Endodermal cell (in vitro differentiated cells): ENCODE measurements at regions not wholly inside any gene's neighbourhood (a gene's known extent, or its start where the extent isn't known, plus 50 kb on each side); places are given as distances from the start of the nearest gene placed in this dataset.
A peak's percentile ranks its signal among the peaks of the same experiment; 100 is the strongest.
"Not testable (repeated sequence)": the region's sequence is repeated elsewhere in the genome, so short reads cannot be mapped to it uniquely, and the experiment has no call there.

ENCODE experiments used
- DNase-seq: peaks from one replicate; pipeline ENCODE4 v3.0.0-alpha.2; 2017
- H3K27ac ChIP-seq: 2 replicates; pipeline ENCODE4 v1.5.1; 2013; ENCODE audit warnings: mild to moderate bottlenecking, low read depth, low read length, moderate library complexity
- H3K27me3 ChIP-seq: 2 replicates; pipeline ENCODE4 v1.6.1; 2013; ENCODE audit warnings: mild to moderate bottlenecking, low read length, moderate library complexity; ENCODE audit not compliant: insufficient read depth, control insufficient read depth, poor library complexity, severe bottlenecking
- H3K36me3 ChIP-seq: 2 replicates; pipeline ENCODE4 v1.7.0; 2013; ENCODE audit warnings: mild to moderate bottlenecking, low read length, moderate library complexity; ENCODE audit not compliant: control insufficient read depth, insufficient read depth
- H3K4me1 ChIP-seq: one replicate; pipeline ENCODE4 v1.7.0; 2013; ENCODE audit warnings: low read length; ENCODE audit not compliant: control insufficient read depth, insufficient read depth
- H3K4me3 ChIP-seq: 2 replicates; pipeline ENCODE4 v1.5.1; 2013; ENCODE audit warnings: mild to moderate bottlenecking, low read length, moderate library complexity
- H3K9ac ChIP-seq: 2 replicates; pipeline ENCODE4 v1.6.1; 2013; ENCODE audit warnings: mild to moderate bottlenecking, low read length, moderate library complexity; ENCODE audit not compliant: poor library complexity, severe bottlenecking; ENCODE audit errors: extremely low read depth
- H3K9me3 ChIP-seq: 2 replicates; pipeline ENCODE4 v1.6.1; 2013; ENCODE audit warnings: mild to moderate bottlenecking, low read length, moderate library complexity; ENCODE audit not compliant: control insufficient read depth
- H3K27ac Mint-ChIP-seq: 2 replicates; pipeline ENCODE4 v1.8.0; 2020; ENCODE audit warnings: mixed read lengths
- H3K27me3 Mint-ChIP-seq: 2 replicates; pipeline ENCODE4 v1.8.0; 2021; ENCODE audit warnings: mild to moderate bottlenecking, mixed read lengths; ENCODE audit not compliant: insufficient read depth
- H3K36me3 Mint-ChIP-seq: 2 replicates; pipeline ENCODE4 v1.8.0; 2020; ENCODE audit warnings: low read depth, mixed read lengths
- H3K4me1 Mint-ChIP-seq: 2 replicates; pipeline ENCODE4 v1.8.0; 2020; ENCODE audit warnings: mixed read lengths
- H3K4me3 Mint-ChIP-seq: 2 replicates; pipeline ENCODE4 v1.8.0; 2020; ENCODE audit warnings: mild to moderate bottlenecking, moderate library complexity, mixed read lengths
- H3K9me3 Mint-ChIP-seq: 2 replicates; pipeline ENCODE4 v1.8.0; 2020; ENCODE audit warnings: mild to moderate bottlenecking, mixed read lengths
- CTCF ChIP-seq: fragments of 200-600 bp; sonication (generic); conservative IDR thresholded peaks from 2 replicates; pipeline ENCODE4 v1.5.0; 2021; ENCODE audit warnings: antibody characterized with exemption, mild to moderate bottlenecking
- WGBS, 2 experiments: methylation state at CpG; one replicate each; pipeline versions ENCODE4 v1.1.5 to v1.1.7; 2013; ENCODE audit warnings: missing lambda C conversion rate in 2 of 2, mixed read lengths in 1 of 2; ENCODE audit not compliant: insufficient coverage in 1 of 2, insufficient read length in 1 of 2; 5-methylcytosine and 5-hydroxymethylcytosine counted together

GRCh38 chr13:50393628-50394027 is 378.4 kb downstream of the KCNRG start:
- Histone ChIP-seq H3K9me3 (peaks cover 5% of the 10 kb centered on the region), H3K27ac (no peak overlapping the region), H3K4me3 (no peak overlapping the region), H3K36me3 (no peaks in the 10 kb centered on the region), H3K4me1 (peaks cover 2% of the 10 kb centered on the region), H3K9ac (no peak overlapping the region), H3K27me3 (peaks cover 14% of the 10 kb centered on the region)
- DNase-seq, result peak; percentile 68
- Mint-ChIP-seq H3K27ac (no peak overlapping the region), H3K36me3 (peaks cover 4% of the 10 kb centered on the region), H3K4me3 (no peak overlapping the region), H3K27me3 (peaks cover 18% of the 10 kb centered on the region), H3K4me1 (peaks cover 28% of the 10 kb centered on the region), H3K9me3 (peaks cover 15% of the 10 kb centered on the region)
- TF ChIP-seq CTCF, result no peak
- 38% methylated on average over 6 of the region's 6 CpGs; no CpG with 5 or more reads in 1 of the 2 experiments for WGBS, 2 experiments

GRCh38 chr13:50396001-50396400 is 380.8 kb downstream of the KCNRG start:
- H3K4me1 ChIP-seq, result no peaks in the 10 kb centered on the region
- peaks cover 5% of the 10 kb centered on the region for H3K9me3 ChIP-seq
- Mint-ChIP-seq H3K9me3 (peaks cover 15% of the 10 kb centered on the region), H3K4me3 (no peak overlapping the region), H3K27me3 (peaks cover 24% of the 10 kb centered on the region), H3K27ac (no peak overlapping the region), H3K4me1 (peaks cover 8% of the 10 kb centered on the region), H3K36me3 (peaks cover 4% of the 10 kb centered on the region)
- H3K27me3 ChIP-seq, result peaks cover 14% of the 10 kb centered on the region
- H3K9ac ChIP-seq, result no peak overlapping the region
- H3K27ac ChIP-seq, result no peak overlapping the region
- no peak for DNase-seq
- no peaks in the 10 kb centered on the region for H3K36me3 ChIP-seq
- TF ChIP-seq CTCF, result no peak
- H3K4me3 ChIP-seq, result no peak overlapping the region

- H3K27me3 Mint-ChIP-seq, result peaks cover 23% of the 10 kb centered on the region
Observed at GRCh38 chr13:50396618-50397017, 381.4 kb downstream of the KCNRG start.

GRCh38 chr13:50400035-50400726 is 384.9 kb downstream of the KCNRG start:
- Histone ChIP-seq H3K36me3 (no peaks in the 10 kb centered on the region), H3K27ac (no peak overlapping the region), H3K4me3 (no peak overlapping the region), H3K9ac (no peak overlapping the region), H3K9me3 (peaks cover 5% of the 10 kb centered on the region), H3K27me3 (no peaks in the 10 kb centered on the region), H3K4me1 (no peaks in the 10 kb centered on the region)
- no peak overlapping the region for H3K27ac Mint-ChIP-seq
- no peak overlapping the region for H3K4me3 Mint-ChIP-seq
- WGBS, 2 experiments, result 88 to 97% methylated on average over 2 to 3 of the region's 3 CpGs
- H3K9me3 Mint-ChIP-seq, result peaks cover 15% of the 10 kb centered on the region
- no peak for DNase-seq
- H3K36me3 Mint-ChIP-seq, result peaks cover 4% of the 10 kb centered on the region
- TF ChIP-seq CTCF, result no peak
- no peaks in the 10 kb centered on the region for H3K4me1 Mint-ChIP-seq
- H3K27me3 Mint-ChIP-seq, result peaks cover 39% of the 10 kb centered on the region

More at GRCh38 chr13:50396618-50397017, 381.4 kb downstream of the KCNRG start:
- DNase-seq, H3K27ac ChIP-seq, H3K4me3 ChIP-seq, H3K36me3 Mint-ChIP-seq, H3K4me1 Mint-ChIP-seq, H3K9ac ChIP-seq, H3K27ac Mint-ChIP-seq, H3K36me3 ChIP-seq, H3K9me3 ChIP-seq, H3K4me1 ChIP-seq, H3K4me3 Mint-ChIP-seq: not testable (repeated sequence)
- H3K27me3 ChIP-seq, result peaks cover 13% of the 10 kb centered on the region
- 91 to 92% methylated on average over 7 to 31 of the region's 31 CpGs for WGBS, 2 experiments
- peaks cover 15% of the 10 kb centered on the region for H3K9me3 Mint-ChIP-seq
